ENCODE measurements at regions not wholly inside any gene's neighbourhood (a gene's known extent, or its start where the extent isn't known, plus 50 kb on each side); places are given as distances from the start of the nearest gene placed in this dataset.

DNA sequence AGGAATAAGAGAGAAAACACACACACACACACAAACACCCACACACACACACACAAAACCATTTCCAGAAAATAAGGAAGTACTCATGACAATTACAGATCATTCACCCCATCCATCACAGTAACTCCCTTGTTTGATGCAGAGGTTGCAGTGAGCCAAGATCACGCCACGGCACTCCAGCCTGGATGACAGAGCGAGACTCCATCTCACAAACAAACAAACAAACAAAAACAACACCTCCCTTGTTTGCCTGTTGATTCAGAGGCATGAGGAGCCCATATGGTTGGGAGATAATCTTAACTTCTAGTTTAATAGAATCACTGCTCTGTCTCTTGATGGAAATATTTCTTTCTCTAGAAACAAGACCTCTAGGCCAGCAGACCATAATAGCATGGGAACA is 2043.5 kb upstream of the AGA start:
- H3K9ac ChIP-seq (ENCODE audit: low read depth, low read length) = no peak overlapping the region
- ChIA-PET POLR2A (ENCODE audit: unreplicated experiment) (no interaction called here), CTCF (no interaction called here)
- no peaks in the 10 kb centered on the region for H3K9me3 ChIP-seq (ENCODE audit: control insufficient read depth, insufficient read depth, low read length)
- H3K56ac ChIP-seq (ENCODE audit: extremely low read depth, insufficient read depth, low read length) = no peak overlapping the region
- no peak overlapping the region for H2BK20ac ChIP-seq (ENCODE audit: low read depth, low read length)
- no peak overlapping the region for H3K18ac ChIP-seq (ENCODE audit: low read depth, low read length)
- no peak overlapping the region for H3K14ac ChIP-seq (replicated peaks; ENCODE audit: low read depth, low read length)
- TF ChIP-seq RAD21 (IDR thresholded peaks at IDR 0.05; ENCODE audit: low read length) = no peak
- TF ChIP-seq BHLHE40 (IDR thresholded peaks at IDR 0.05; ENCODE audit: low read depth, low read length) = no peak
- TF ChIP-seq MXI1 (IDR thresholded peaks at IDR 0.05; ENCODE audit: borderline replicate concordance, low read depth, low read length) = no peak
- no peak for TF ChIP-seq CTCF (conservative IDR thresholded peaks at IDR 0.05; ENCODE audit: low read depth, low read length)
- TF ChIP-seq USF2 (IDR thresholded peaks at IDR 0.05; ENCODE audit: low read depth, low read length) = no peak
- TF ChIP-seq CEBPB (IDR thresholded peaks at IDR 0.05; ENCODE audit: low read depth, low read length) = no peak
- no peak for TF ChIP-seq POLR2A (IDR thresholded peaks at IDR 0.05; ENCODE audit: low read depth, low read length)
- TF ChIP-seq RCOR1 (IDR thresholded peaks at IDR 0.05; ENCODE audit: insufficient replicate concordance, low read length) = no peak
- TF ChIP-seq RFX5 (IDR thresholded peaks at IDR 0.05; ENCODE audit: low read depth, low read length) = no peak
- no peak for TF ChIP-seq MAZ (IDR thresholded peaks at IDR 0.05; ENCODE audit: borderline replicate concordance, low read depth, low read length)
- no peak for TF ChIP-seq NFE2L2 (IDR thresholded peaks at IDR 0.05; ENCODE audit: low read depth, low read length)
- no peak for TF ChIP-seq MAFK (IDR thresholded peaks at IDR 0.05; ENCODE audit: low read depth, low read length)
- no peak for TF ChIP-seq CHD1 (IDR thresholded peaks at IDR 0.05; ENCODE audit: low read depth, low read length)
- TF ChIP-seq ELK1 (IDR thresholded peaks at IDR 0.05; ENCODE audit: borderline replicate concordance, low read depth, low read length) = no peak
- no peak for TF ChIP-seq SMC3 (IDR thresholded peaks at IDR 0.05; ENCODE audit: low read depth, low read length)
- H4K91ac ChIP-seq (ENCODE audit: insufficient read depth, low read depth, low read length) = no peak overlapping the region
- H3K79me1 ChIP-seq (ENCODE audit: low read depth in 1 of 2, low read length in 2 of 2) = no peaks in the 10 kb centered on the region
- H3K9me1 ChIP-seq (ENCODE audit: insufficient read depth, low read length) = no peaks in the 10 kb centered on the region
- BruUV-seq (replicated peaks) = no TSS peak
- H3K4me1 ChIP-seq (ENCODE audit: control insufficient read depth, insufficient read depth, low read length) = no peaks in the 10 kb centered on the region
- H3K4me2 ChIP-seq (ENCODE audit: low read depth, low read length) = no peak overlapping the region
- no peak overlapping the region for H3K23ac ChIP-seq (ENCODE audit: low read depth, low read length)
- in situ Hi-C loops (cut with MboI; ENCODE audit: low sequenced_read_pairs) (no loop called here), dilution Hi-C loops (cut with HindIII; ENCODE audit: low sequenced_read_pairs, unreplicated experiment) (no loop called here), intact Hi-C loops (cut with micrococcal nuclease) (no loop called here)
- H4K20me1 ChIP-seq (ENCODE audit: insufficient read depth, low read length) = no peaks in the 10 kb centered on the region
- no peaks in the 10 kb centered on the region for H3K36me3 ChIP-seq (ENCODE audit: control insufficient read depth, insufficient read depth, low read length)
- H4K5ac ChIP-seq (ENCODE audit: low read depth, low read length) = no peak overlapping the region
- no peak overlapping the region for H2BK5ac ChIP-seq (ENCODE audit: low read depth, low read length, poor library complexity, severe bottlenecking)
- H2BK15ac ChIP-seq (ENCODE audit: low read depth, low read length) = no peak overlapping the region
- H3K4ac ChIP-seq (ENCODE audit: low read depth, low read length) = no peak overlapping the region
- no peak for DNase-seq
- H2AK5ac ChIP-seq (ENCODE audit: low read depth, low read length) = no peak overlapping the region
- H2AFZ ChIP-seq (replicated peaks; ENCODE audit: low read length, poor library complexity) = no peak overlapping the region
- no peak overlapping the region for H2AK9ac ChIP-seq (replicated peaks; ENCODE audit: low read depth, low read length, poor library complexity)
- no peak overlapping the region for H2BK120ac ChIP-seq (ENCODE audit: low read depth, low read length)
- H3K27ac ChIP-seq (ENCODE audit: insufficient read depth, low read length) = no peak overlapping the region
- no peak overlapping the region for H4K8ac ChIP-seq (ENCODE audit: low read depth in 2 of 2, low read length in 2 of 2)
- no peak overlapping the region for H3K4me3 ChIP-seq (ENCODE audit: insufficient read depth, low read depth, low read length)
- H3K27me3 ChIP-seq (ENCODE audit: control insufficient read depth, insufficient read depth, low read length) = no peaks in the 10 kb centered on the region
- no peak for ATAC-seq (ENCODE audit: low read depth)
- WGBS, 2 experiments (ENCODE audit: extremely low coverage in 2 of 2, insufficient read length in 1 of 2) = no CpG with 5 or more reads among the region's 3 CpGs

All from IMR-90 (cell line).